Stimulated activated naive CD8-positive, alpha-beta T cell treated with anti-CD3 and anti-CD28 coated beads, Interleukin-15, Interleukin-2, amounts not matched to agents 100 ng/mL and 50 ng/mL, for 24 hours (primary cell): ENCODE measurements at regions not wholly inside any gene's neighbourhood (a gene's known extent, or its start where the extent isn't known, plus 50 kb on each side); places are given as distances from the start of the nearest gene placed in this dataset.
"Not testable (repeated sequence)": the region's sequence is repeated elsewhere in the genome, so short reads cannot be mapped to it uniquely, and the experiment has no call there.

Source experiments
- H3K27ac Mint-ChIP-seq: one replicate; pipeline ENCODE4 v1.8.0; 2021; ENCODE audit warnings: mild to moderate bottlenecking, mixed read lengths
- H3K27me3 Mint-ChIP-seq: one replicate; pipeline ENCODE4 v1.8.0; 2021; ENCODE audit warnings: mixed read lengths
- H3K36me3 Mint-ChIP-seq: one replicate; pipeline ENCODE4 v1.8.0; 2021; ENCODE audit warnings: low read depth, mixed read lengths
- H3K4me1 Mint-ChIP-seq: one replicate; pipeline ENCODE4 v1.8.0; 2021; ENCODE audit warnings: low read depth, mixed read lengths
- H3K4me3 Mint-ChIP-seq: one replicate; pipeline ENCODE4 v1.8.0; 2021; ENCODE audit warnings: mild to moderate bottlenecking, mixed read lengths
- H3K9me3 Mint-ChIP-seq: one replicate; pipeline ENCODE4 v1.8.0; 2021; ENCODE audit warnings: mixed read lengths

DNA sequence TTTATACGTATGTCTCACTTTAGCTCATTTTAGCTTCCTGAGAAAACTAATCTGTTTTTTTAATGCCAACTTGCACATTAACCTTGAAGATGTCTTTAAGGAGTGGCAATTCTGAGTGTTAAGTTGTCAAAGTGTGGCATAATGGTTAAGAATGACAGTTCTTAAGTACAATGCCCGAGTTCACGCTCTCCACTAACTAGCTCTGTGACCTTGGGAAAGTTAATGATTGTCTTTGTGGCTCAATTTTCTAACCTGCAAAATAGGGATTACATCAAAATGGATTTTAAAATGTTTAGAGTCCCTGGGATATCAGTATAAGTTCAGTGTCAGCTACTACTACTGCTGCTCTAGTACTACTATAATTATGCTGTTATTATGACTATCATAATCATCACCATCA lies 409.7 kb downstream of the SOCS6 start:
- H3K27ac Mint-ChIP-seq, result no peak overlapping the region

GRCh38 chr18:70693246-70693645 lies 404.4 kb downstream of the SOCS6 start:
- H3K27ac Mint-ChIP-seq, result no peak overlapping the region
- peaks cover 9% of the 10 kb centered on the region for H3K9me3 Mint-ChIP-seq
- peaks cover 6% of the 10 kb centered on the region for H3K4me1 Mint-ChIP-seq
- no peaks in the 10 kb centered on the region for H3K27me3 Mint-ChIP-seq
- peaks cover 4% of the 10 kb centered on the region for H3K36me3 Mint-ChIP-seq
- H3K4me3 Mint-ChIP-seq, result no peak overlapping the region

More for the DNA sequence above, 409.7 kb downstream of the SOCS6 start:
- Mint-ChIP-seq H3K4me1 (no peaks in the 10 kb centered on the region), H3K36me3 (peaks cover 4% of the 10 kb centered on the region), H3K4me3 (no peak overlapping the region), H3K9me3 (peaks cover 19% of the 10 kb centered on the region), H3K27me3 (no peaks in the 10 kb centered on the region)

DNA sequence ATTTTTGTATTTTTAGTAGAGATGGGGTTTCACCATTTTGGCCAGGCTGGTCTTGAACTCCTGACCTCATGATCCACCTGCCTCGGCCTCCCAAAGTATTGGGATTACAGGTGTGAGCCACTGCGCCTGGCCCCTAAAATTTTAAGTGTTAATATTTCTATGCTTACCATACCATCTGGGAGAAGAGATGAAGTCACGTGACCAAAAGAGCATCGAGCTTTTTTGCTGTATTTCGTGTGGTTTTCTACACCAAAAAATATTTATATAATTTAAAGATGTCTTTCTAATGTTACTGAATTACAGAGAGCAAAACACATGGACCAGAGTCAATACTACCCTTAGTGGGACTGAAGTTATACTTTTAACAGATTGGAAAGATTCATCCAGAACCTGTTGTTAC lies 400.9 kb downstream of the SOCS6 start:
- H3K36me3 Mint-ChIP-seq, H3K27ac Mint-ChIP-seq, H3K27me3 Mint-ChIP-seq, H3K9me3 Mint-ChIP-seq, H3K4me3 Mint-ChIP-seq: not testable (repeated sequence)
- peaks cover 15% of the 10 kb centered on the region for H3K4me1 Mint-ChIP-seq

DNA sequence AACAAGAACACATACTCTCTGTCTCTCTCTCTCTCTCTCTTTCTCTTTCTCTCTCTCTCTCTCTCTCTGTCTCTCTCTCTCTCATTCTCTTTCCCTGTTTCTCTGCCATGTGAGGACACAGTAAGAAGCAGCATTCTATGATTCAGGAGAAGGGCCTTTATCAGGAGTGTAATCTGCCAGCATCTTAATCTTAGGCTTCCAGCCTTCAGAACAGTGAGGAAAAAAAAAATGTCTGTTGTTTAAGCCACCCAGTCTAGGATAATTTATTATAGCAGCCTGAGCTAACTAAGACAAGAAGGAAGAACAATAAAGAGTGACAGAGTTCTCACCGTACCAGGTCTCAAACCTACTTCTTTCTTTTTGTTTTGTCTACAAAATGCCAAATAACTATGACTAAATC lies 399.4 kb downstream of the SOCS6 start:
- Mint-ChIP-seq H3K36me3 (no peaks in the 10 kb centered on the region), H3K27ac (no peak overlapping the region), H3K4me3 (no peak overlapping the region), H3K4me1 (peaks cover 26% of the 10 kb centered on the region), H3K27me3 (no peaks in the 10 kb centered on the region), H3K9me3 (no peaks in the 10 kb centered on the region)

GRCh38 chr18:70684821-70685220 lies 396.0 kb downstream of the SOCS6 start:
- no peak overlapping the region for H3K4me3 Mint-ChIP-seq
- H3K27ac Mint-ChIP-seq, result no peak overlapping the region
- H3K27me3 Mint-ChIP-seq, result no peaks in the 10 kb centered on the region
- H3K4me1 Mint-ChIP-seq, result peaks cover 26% of the 10 kb centered on the region
- no peaks in the 10 kb centered on the region for H3K36me3 Mint-ChIP-seq
- peaks cover 4% of the 10 kb centered on the region for H3K9me3 Mint-ChIP-seq

DNA sequence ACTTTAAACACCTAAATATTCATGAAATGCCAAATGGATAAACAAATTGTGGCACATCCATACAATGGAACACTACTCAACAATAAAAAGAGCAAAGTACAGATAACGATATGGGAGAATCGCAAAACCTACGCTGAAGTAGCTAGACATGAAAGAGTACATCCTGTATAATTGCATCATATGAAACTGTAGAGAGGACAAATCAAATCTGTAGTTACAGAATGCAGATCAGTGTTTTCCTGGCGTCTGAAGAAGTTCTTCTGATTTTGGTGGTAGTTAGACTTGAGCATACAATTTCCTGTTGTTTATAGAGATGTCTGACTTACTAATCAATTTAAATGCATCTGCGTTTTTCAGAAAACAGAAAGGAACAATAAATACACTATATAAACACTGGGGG lies 394.4 kb downstream of the SOCS6 start:
- Mint-ChIP-seq H3K27ac (peak overlapping the region; percentile 45), H3K4me1 (peaks cover 24% of the 10 kb centered on the region), H3K36me3 (no peaks in the 10 kb centered on the region), H3K9me3 (peaks cover 7% of the 10 kb centered on the region), H3K27me3 (no peaks in the 10 kb centered on the region), H3K4me3 (peak overlapping the region; percentile 9)

- Mint-ChIP-seq H3K4me3 (no peak overlapping the region), H3K27ac (no peak overlapping the region), H3K4me1 (peaks cover 44% of the 10 kb centered on the region), H3K27me3 (no peaks in the 10 kb centered on the region), H3K36me3 (peaks cover 7% of the 10 kb centered on the region), H3K9me3 (peaks cover 18% of the 10 kb centered on the region)
These were observed 386.1 kb downstream of the SOCS6 start for GRCh38 chr18:70674896-70675295.

GRCh38 chr18:70673831-70674230 lies 385.0 kb downstream of the SOCS6 start:
- H3K4me1 Mint-ChIP-seq, result peaks cover 44% of the 10 kb centered on the region
- no peaks in the 10 kb centered on the region for H3K27me3 Mint-ChIP-seq
- H3K36me3 Mint-ChIP-seq, result peaks cover 10% of the 10 kb centered on the region
- H3K4me3 Mint-ChIP-seq, result no peak overlapping the region
- peaks cover 20% of the 10 kb centered on the region for H3K9me3 Mint-ChIP-seq
- peak overlapping the region; percentile 16 for H3K27ac Mint-ChIP-seq

DNA sequence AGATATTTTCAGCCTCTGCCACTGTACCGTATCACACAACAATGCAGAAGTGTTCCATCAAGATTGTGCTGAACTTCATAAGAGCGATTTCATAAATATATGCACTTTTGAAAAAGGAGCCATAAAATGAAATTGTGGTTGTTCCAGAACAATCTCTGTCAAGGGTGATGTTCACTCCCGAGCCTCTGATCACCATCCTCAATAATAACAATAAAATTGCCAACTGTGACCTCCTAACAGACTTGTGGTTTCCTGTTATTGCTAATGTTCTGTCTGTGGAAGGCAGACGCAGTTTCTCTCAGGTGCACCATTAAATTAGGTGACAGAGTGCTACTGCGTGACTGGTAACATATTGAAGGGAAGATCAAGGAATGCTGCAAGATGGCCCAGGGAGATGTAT lies 383.7 kb downstream of the SOCS6 start:
- Mint-ChIP-seq H3K36me3 (peaks cover 10% of the 10 kb centered on the region), H3K27me3 (no peaks in the 10 kb centered on the region), H3K4me3 (peak overlapping the region; percentile 30), H3K9me3 (peaks cover 23% of the 10 kb centered on the region), H3K4me1 (peaks cover 44% of the 10 kb centered on the region), H3K27ac (peak overlapping the region; percentile 33)

DNA sequence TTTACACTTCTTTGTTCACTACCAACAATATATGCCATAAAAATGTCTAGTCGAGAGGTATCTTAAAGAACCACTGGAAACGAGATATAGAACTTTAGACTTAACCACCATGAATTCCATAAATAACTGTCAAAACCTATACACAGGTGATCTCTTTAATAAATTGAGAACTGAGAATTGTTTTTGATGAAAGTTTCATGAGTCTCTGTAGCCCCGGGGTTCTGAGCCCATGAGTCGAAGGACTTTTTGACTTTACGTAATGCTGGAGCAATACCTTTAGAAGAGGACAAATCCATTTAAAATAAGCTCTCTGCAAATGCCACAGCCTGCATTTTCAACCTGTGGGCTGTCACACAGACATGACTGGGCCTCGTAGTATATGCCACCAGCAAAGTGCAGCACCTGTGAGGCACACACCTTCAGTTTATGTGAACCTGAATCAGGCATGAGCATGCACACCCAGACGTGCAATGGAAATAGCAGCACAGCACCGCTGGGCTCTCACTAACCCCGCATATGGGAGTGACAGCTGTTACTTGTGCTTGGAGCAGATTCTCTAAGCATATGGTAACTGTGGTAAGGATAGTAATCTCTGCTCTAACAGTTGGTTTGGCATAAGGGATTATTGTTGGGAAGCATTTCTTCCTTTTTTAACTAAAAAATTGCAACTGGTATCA lies 383.2 kb downstream of the SOCS6 start:
- H3K27ac Mint-ChIP-seq, result no peak overlapping the region

DNA sequence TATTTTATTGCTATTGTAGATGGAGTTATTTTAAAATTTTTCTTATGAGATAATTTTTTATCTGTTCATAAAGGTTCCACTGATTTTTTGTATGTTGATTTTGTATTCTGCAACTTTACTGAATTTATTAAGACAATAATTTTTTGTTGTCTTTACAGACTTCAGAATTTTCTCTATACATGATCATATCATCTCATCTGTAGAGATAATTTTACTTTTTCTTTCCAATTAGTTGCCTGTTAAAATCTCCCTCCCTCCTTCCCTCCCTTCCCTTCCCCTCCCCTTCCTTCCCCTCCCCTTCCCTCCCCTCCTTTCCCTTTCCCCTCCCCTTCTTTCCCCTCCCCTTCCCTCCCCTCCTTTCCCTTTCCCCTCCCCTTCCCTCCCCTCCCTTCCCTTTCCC lies 378.1 kb downstream of the SOCS6 start:
- H3K27me3 Mint-ChIP-seq, result no peaks in the 10 kb centered on the region
- no peak overlapping the region for H3K4me3 Mint-ChIP-seq
- H3K9me3 Mint-ChIP-seq, result peaks cover 24% of the 10 kb centered on the region
- H3K36me3 Mint-ChIP-seq, result peaks cover 14% of the 10 kb centered on the region
- peaks cover 34% of the 10 kb centered on the region for H3K4me1 Mint-ChIP-seq
- H3K27ac Mint-ChIP-seq, result no peak overlapping the region

More for the DNA sequence above, 383.2 kb downstream of the SOCS6 start:
- H3K36me3 Mint-ChIP-seq, result peaks cover 10% of the 10 kb centered on the region
- peaks cover 23% of the 10 kb centered on the region for H3K9me3 Mint-ChIP-seq
- no peaks in the 10 kb centered on the region for H3K27me3 Mint-ChIP-seq
- H3K4me1 Mint-ChIP-seq, result peaks cover 44% of the 10 kb centered on the region
- no peak overlapping the region for H3K4me3 Mint-ChIP-seq

- H3K27ac Mint-ChIP-seq, result peak overlapping the region; percentile 80
- H3K27me3 Mint-ChIP-seq, result no peaks in the 10 kb centered on the region
- H3K4me3 Mint-ChIP-seq, result peak overlapping the region; percentile 66
- H3K4me1 Mint-ChIP-seq, result peaks cover 49% of the 10 kb centered on the region
- H3K9me3 Mint-ChIP-seq, result peaks cover 10% of the 10 kb centered on the region
- peaks cover 4% of the 10 kb centered on the region for H3K36me3 Mint-ChIP-seq
These were observed 374.3 kb downstream of the SOCS6 start for GRCh38 chr18:70663141-70663540.

DNA sequence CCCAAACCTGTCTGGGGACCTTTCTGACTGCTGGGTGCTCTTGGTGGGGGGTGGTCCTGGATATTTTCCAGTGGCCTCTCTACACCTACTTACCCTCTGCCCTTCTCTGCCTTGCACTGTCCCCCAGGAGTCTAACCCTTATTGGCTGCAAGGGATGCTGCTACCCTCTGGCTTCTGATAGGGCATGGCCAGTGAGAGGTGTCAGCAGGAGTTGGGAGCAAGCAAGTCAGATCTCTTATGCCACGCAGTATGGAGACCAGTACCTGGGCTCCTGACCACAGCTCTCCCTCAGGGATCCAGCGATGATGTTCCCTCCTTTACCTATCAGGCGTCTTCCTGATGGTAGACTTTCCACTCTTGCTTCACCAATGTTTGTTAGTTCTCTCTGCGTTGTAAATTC lies 373.7 kb downstream of the SOCS6 start:
- peak overlapping the region; percentile 80 for H3K27ac Mint-ChIP-seq
- peaks cover 4% of the 10 kb centered on the region for H3K36me3 Mint-ChIP-seq
- H3K27me3 Mint-ChIP-seq, result no peaks in the 10 kb centered on the region
- peak overlapping the region; percentile 66 for H3K4me3 Mint-ChIP-seq
- H3K4me1 Mint-ChIP-seq, result peaks cover 49% of the 10 kb centered on the region
- H3K9me3 Mint-ChIP-seq, result peaks cover 10% of the 10 kb centered on the region

- H3K9me3 Mint-ChIP-seq, result no peaks in the 10 kb centered on the region
- H3K27me3 Mint-ChIP-seq, result no peaks in the 10 kb centered on the region
- peaks cover 48% of the 10 kb centered on the region for H3K4me1 Mint-ChIP-seq
- peak overlapping the region; percentile 74 for H3K4me3 Mint-ChIP-seq
- no peaks in the 10 kb centered on the region for H3K36me3 Mint-ChIP-seq
- peak overlapping the region; percentile 73 for H3K27ac Mint-ChIP-seq
These were observed 370.4 kb downstream of the SOCS6 start for GRCh38 chr18:70659036-70659925.

DNA sequence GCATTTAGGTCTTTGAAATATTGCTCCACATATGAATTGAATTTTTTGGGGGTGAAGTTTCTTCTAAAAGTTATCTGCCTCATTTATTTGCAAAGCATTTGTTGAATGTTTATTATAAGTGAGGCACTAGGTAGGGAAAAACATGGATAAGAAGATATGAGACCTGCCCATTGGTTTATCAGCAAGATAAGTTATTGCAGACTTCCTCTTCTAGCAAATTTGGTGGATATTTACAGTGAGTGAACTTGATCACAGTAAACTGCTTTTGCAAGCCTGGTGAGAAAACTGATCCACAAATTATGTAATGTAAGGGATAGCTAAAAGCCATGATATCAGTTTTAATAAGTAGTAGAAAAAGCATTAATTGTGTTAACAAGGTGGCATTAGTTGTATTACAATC lies 364.8 kb downstream of the SOCS6 start:
- no peak overlapping the region for H3K4me3 Mint-ChIP-seq
- H3K9me3 Mint-ChIP-seq, result peaks cover 23% of the 10 kb centered on the region

More for the DNA sequence above, 364.8 kb downstream of the SOCS6 start:
- H3K27ac Mint-ChIP-seq, result no peak overlapping the region
- no peaks in the 10 kb centered on the region for H3K36me3 Mint-ChIP-seq
- H3K4me1 Mint-ChIP-seq, result peaks cover 16% of the 10 kb centered on the region
- no peaks in the 10 kb centered on the region for H3K27me3 Mint-ChIP-seq
